Endothelial cell of umbilical vein (primary cell): ENCODE measurements at regions not wholly inside any gene's neighbourhood (a gene's known extent, or its start where the extent isn't known, plus 50 kb on each side); places are given as distances from the start of the nearest gene placed in this dataset.

ENCODE experiments used
- CTCF ChIP-seq, 2 donors: IDR thresholded peaks; 1 replicate in 1 of 2; 2 replicates in 1 of 2; pipeline ENCODE4 v1.5.1; 2011; ENCODE audit warnings: low read length in 2 of 2, mild to moderate bottlenecking in 2 of 2, moderate library complexity in 2 of 2, control low read depth in 1 of 2, inconsistent platforms in 1 of 2, low read depth in 1 of 2; ENCODE audit not compliant: insufficient read depth in 1 of 2; ENCODE audit errors: extremely low read depth in 1 of 2
- FOS ChIP-seq: IDR thresholded peaks from 2 replicates; pipeline ENCODE4 v1.6.1; 2011; ENCODE audit warnings: mild to moderate bottlenecking, low read length, moderate library complexity, borderline replicate concordance; ENCODE audit not compliant: insufficient read depth
- POLR2A ChIP-seq: IDR thresholded peaks from 2 replicates; pipeline ENCODE4 v1.6.1; 2012; ENCODE audit warnings: low read depth, mild to moderate bottlenecking, control low read depth, low read length
- POLR2AphosphoS5 ChIP-seq: IDR thresholded peaks from 2 replicates; pipeline ENCODE4 v1.6.1; 2012; ENCODE audit warnings: low read depth, mild to moderate bottlenecking, control low read depth, low read length, moderate library complexity; ENCODE audit not compliant: insufficient read depth

GRCh38 chr9:4389003-4389402 is 89.1 kb upstream of the GLIS3 start:
- TF ChIP-seq CTCF (IDR thresholded peaks at IDR 0.05; ENCODE audit: extremely low read depth in 1 of 2, insufficient read depth in 1 of 2, low read depth in 1 of 2, low read length in 2 of 2), result no peak
- no peak for TF ChIP-seq POLR2AphosphoS5
- no peak for TF ChIP-seq FOS
- TF ChIP-seq POLR2A, result no peak
